KOPT-K1 (cell line): ENCODE measurements at regions not wholly inside any gene's neighbourhood (a gene's known extent, or its start where the extent isn't known, plus 50 kb on each side); places are given as distances from the start of the nearest gene placed in this dataset.
"Not testable (repeated sequence)": the region's sequence is repeated elsewhere in the genome, so short reads cannot be mapped to it uniquely, and the experiment has no call there.

Experiments
- H3K27ac ChIP-seq: fragments of 200-600 bp; sonication (generic); 2 replicates; pipeline ENCODE4 v1.5.1; 2016; ENCODE audit warnings: antibody characterized with exemption, mild to moderate bottlenecking, low read depth, low read length; ENCODE audit not compliant: poor library complexity, severe bottlenecking
- H3K36me3 ChIP-seq: fragments of 200-600 bp; sonication (generic); 2 replicates; pipeline ENCODE4 v1.5.1; 2017; ENCODE audit warnings: antibody characterized with exemption, mild to moderate bottlenecking, low read length, moderate library complexity; ENCODE audit not compliant: insufficient read depth
- H3K9me3 ChIP-seq: fragments of 200-600 bp; sonication (generic); 2 replicates; pipeline ENCODE4 v1.5.1; 2017; ENCODE audit warnings: antibody characterized with exemption, low read length, mild to moderate bottlenecking; ENCODE audit not compliant: insufficient read depth, poor library complexity, severe bottlenecking

DNA sequence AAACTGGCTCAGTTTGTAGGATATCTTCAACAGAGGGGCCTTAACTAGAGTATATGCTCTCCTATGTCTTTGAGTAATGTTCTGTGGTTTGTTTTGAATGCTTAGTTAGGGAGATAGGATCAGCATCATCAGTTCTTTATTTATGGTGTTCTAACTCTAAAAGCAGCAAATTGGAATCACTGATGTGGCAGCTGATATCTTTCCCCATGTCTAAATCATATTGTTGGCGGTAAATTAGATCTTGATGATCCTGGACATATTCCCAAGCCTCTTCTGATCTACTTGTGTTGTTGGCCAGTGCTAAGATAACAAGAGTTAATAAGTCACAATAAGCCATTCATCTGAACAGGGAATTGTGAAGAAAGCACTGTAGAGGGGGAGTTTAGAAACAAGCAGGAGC, 332.4 kb upstream of the DAB2 start:
- H3K27ac ChIP-seq, result no peak overlapping the region
- no peaks in the 10 kb centered on the region for H3K36me3 ChIP-seq
- H3K9me3 ChIP-seq, result no peaks in the 10 kb centered on the region

DNA sequence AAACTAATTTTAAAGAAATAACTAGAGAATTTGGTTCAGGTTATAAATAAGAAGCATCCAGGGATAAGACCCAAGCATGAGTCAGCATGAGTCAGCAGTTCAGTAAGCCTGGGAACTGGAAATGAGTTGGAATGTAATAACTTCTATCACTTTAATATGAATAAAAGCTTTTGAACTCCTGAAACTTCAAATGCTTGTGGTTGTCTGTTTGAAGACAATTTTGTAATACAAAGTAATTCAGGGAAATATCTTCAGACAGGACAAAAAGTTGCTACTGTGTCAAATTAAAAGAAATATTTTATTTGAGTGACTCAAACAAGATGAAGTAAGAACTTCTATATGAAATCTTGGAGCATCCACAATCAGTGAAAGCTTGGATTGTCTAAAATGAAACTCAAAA, 331.2 kb upstream of the DAB2 start:
- Histone ChIP-seq H3K9me3 (no peaks in the 10 kb centered on the region), H3K27ac (no peak overlapping the region), H3K36me3 (no peaks in the 10 kb centered on the region)

DNA sequence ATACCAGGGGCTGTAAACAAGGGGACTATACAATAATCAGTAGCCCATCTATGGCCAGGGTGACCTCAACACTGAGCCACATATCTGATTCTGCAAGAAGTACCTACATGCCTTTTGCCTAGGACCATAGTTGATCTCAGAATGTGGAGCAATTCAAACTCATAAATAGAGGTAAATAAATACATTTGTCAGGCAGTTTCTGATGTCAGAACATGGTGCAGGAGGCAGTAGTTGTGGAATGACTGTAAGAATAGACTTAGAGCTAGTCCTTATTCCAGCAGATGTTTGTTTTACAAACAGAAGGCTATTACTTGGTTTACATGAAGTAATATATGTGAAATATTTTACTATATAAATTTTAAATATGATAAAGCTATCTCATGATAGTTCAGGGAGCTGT, 330.7 kb upstream of the DAB2 start:
- H3K27ac ChIP-seq, result no peak overlapping the region
- no peaks in the 10 kb centered on the region for H3K9me3 ChIP-seq
- no peaks in the 10 kb centered on the region for H3K36me3 ChIP-seq

GRCh38 chr5:39753747-39754146, 329.0 kb upstream of the DAB2 start:
- H3K27ac ChIP-seq, H3K36me3 ChIP-seq, H3K9me3 ChIP-seq: not testable (repeated sequence)

DNA sequence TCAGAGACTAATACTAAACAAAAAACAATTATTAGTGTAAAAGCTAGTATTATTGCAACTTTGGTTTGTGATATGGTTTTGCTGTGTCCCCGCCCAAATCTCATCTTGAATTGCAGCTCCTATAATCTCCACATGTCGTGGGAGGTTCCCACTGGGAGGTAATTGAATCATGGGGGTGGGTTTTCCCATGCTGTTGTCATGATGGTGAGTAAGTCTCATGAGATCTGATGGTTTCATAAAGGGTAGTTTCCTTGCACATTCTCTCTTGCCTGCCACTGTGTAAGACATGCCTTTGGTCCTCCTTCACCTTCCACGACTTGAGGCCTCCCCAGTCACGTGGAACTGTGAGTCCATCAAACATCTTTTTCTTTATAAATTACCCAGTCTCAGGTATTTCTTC, 325.9 kb upstream of the DAB2 start:
- H3K36me3 ChIP-seq, result no peaks in the 10 kb centered on the region

DNA sequence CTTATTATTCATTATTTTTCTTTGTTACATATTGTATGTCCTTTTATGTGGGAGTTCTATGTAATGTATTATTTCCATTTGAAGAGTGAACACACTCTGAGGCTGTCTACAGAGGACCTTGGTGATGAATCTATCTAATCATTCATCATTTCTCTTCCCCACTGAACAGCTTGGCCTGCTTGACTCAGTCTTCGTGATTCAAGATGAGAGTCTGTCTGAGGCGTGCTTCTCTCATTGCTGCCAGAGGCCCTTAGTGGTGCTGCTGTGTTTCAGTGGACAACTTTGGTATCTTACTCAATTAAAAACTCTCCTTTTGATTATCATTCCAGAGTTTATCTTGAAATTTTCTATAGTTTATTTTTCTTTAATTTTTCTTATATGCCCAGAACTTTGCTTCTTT, 318.1 kb upstream of the DAB2 start:
- H3K9me3 ChIP-seq, result no peaks in the 10 kb centered on the region
- H3K36me3 ChIP-seq, result no peaks in the 10 kb centered on the region
- no peak overlapping the region for H3K27ac ChIP-seq

More for the DNA sequence above, 325.9 kb upstream of the DAB2 start:
- H3K9me3 ChIP-seq, result no peaks in the 10 kb centered on the region
- H3K27ac ChIP-seq, result no peak overlapping the region

DNA sequence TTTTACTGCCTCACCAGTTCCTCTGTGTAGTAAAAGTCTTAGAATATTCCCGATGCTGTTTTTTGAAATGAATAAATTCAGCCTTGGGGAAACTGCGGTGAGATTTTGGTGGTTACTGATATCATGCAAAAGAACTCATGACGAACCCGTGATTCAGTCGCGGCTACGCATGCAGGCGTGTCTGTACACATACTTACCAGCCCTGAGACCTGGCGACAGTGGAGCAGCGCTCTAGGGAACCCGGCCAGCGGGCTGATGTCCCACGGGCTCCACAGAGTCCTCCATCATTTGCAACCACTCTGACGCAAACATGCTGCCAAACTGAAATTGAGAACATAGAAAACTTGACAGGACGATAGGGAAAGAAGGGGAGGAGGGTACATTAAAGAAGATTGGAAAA, 315.6 kb upstream of the DAB2 start:
- Histone ChIP-seq H3K9me3 (no peaks in the 10 kb centered on the region), H3K36me3 (no peaks in the 10 kb centered on the region), H3K27ac (no peak overlapping the region)

GRCh38 chr5:39732166-39732565, 307.4 kb upstream of the DAB2 start:
- H3K9me3 ChIP-seq, result no peaks in the 10 kb centered on the region
- no peaks in the 10 kb centered on the region for H3K36me3 ChIP-seq

DNA sequence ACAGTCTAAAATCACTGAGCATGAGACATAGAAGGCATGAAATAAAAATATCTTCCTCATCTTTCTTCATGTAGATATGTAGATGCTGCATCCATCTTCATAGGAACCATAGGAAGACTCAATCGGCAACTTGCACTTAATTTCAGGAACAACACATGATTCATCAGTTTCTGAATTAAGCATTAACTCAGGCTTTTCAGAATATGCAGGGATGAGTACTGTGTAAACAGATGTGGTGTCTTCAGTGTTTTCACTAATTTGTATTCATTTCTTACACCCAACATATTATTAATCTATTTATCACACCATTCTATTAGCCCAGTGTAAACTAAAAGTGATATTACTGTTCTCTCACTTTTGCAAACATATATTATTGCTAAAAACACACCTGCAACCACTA, 305.9 kb upstream of the DAB2 start:
- Histone ChIP-seq H3K27ac (no peak overlapping the region), H3K9me3 (no peaks in the 10 kb centered on the region)

More at GRCh38 chr5:39732166-39732565, 307.4 kb upstream of the DAB2 start:
- H3K27ac ChIP-seq, result no peak overlapping the region

GRCh38 chr5:39730006-39730405, 305.2 kb upstream of the DAB2 start:
- Histone ChIP-seq H3K36me3 (no peaks in the 10 kb centered on the region), H3K9me3 (no peaks in the 10 kb centered on the region), H3K27ac (no peak overlapping the region)

More for the DNA sequence above, 305.9 kb upstream of the DAB2 start:
- H3K36me3 ChIP-seq, result no peaks in the 10 kb centered on the region

DNA sequence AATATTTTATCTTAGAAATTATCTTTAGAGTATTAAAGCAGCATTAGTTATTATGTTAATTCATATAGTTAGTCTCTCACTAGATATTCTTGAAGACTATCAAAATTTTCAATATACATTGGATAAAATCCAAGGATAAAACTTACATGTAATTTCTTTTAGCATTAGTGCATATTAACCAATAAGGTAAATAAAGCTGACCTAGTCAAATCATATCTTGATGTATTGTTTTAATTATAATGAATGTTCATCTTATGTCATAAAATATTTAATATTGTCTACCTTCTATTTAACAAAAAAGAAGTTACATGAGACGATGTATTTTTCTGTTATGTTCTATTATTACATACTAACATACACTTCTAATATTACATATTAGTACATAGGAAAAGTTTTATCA, 301.7 kb upstream of the DAB2 start:
- no peaks in the 10 kb centered on the region for H3K9me3 ChIP-seq
- H3K36me3 ChIP-seq, result no peaks in the 10 kb centered on the region
- H3K27ac ChIP-seq, result no peak overlapping the region

DNA sequence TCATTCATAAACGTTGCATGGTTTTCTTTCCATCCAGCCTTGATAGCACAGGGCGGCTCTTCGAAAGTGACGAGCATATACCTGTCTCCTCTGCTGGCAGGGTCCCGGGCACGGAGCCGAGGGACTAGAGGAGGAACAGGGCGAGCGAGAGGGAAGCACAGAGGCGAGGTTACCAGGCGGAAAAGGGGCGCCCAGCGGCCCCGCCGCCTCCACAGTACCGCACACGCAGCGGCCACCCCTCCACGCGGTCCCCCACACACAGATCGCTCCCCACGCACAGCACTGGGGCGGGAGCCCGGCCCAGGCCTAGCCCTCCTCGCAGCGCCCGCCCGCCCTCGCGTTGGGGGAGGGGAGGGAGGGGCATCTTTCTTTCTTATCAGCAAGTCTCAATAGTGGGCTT, 296.6 kb upstream of the DAB2 start:
- Histone ChIP-seq H3K27ac (no peak overlapping the region), H3K36me3 (no peaks in the 10 kb centered on the region)

GRCh38 chr5:39720136-39720535, 295.4 kb upstream of the DAB2 start:
- no peaks in the 10 kb centered on the region for H3K9me3 ChIP-seq
- no peak overlapping the region for H3K27ac ChIP-seq
- no peaks in the 10 kb centered on the region for H3K36me3 ChIP-seq

More for the DNA sequence above, 296.6 kb upstream of the DAB2 start:
- no peaks in the 10 kb centered on the region for H3K9me3 ChIP-seq

- H3K9me3 ChIP-seq, result no peaks in the 10 kb centered on the region
- no peaks in the 10 kb centered on the region for H3K36me3 ChIP-seq
- H3K27ac ChIP-seq, result no peak overlapping the region
These were observed 292.6 kb upstream of the DAB2 start for GRCh38 chr5:39717176-39717897.

DNA sequence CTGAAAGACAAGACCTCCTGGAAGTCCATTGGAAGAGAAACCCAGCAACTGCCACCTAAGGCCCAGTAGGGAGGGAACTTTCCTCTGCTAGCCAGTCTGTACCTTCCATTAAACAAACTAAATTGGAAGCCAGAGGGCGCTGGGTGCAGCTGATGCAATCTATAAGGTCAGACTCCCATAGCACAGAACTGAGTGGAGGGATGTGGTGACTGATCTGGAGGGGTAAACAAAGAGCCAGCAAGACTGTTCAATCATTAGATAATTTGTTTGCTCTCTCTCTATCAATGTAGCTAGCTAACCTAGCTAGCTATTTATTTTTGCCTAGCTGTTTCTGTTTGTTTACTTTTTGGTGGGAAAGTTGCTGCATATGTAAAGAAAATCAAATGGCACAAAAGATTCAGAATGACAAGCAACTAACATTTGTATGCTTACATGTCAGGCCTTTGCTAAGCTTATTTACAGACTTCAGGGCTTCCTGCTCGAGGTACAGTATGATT, 291.8 kb upstream of the DAB2 start:
- no peaks in the 10 kb centered on the region for H3K9me3 ChIP-seq
- no peak overlapping the region for H3K27ac ChIP-seq
- H3K36me3 ChIP-seq, result no peaks in the 10 kb centered on the region

DNA sequence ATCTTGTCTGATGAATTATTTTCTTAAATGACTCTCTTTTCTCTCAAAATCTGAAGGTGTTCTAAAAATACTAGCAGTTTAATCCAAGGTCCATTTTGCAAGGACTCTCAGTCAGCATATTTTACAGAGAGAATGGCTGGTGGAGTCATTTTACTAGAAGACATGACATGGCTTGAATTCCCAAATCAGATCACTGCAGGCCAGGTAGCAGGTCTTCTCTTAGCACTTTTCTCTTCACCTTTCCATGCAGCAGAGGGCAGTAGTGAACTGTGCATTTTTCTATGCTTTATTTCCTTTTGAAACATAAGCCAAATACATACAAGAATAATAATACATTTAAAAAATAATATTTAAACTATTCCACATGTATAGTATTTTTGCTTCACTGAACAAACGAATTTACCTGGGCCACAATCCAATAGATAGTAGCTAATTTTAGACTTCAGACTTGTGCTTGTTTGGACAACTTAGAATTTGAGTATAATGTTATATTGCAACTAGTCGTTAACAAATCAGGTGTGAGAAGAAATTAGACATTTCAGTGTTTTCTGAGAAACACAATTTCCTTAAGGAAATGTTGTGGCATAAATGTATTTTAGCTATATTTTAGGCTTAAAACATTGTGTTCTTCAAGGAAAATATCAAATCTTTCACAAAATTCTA, 289.4 kb upstream of the DAB2 start:
- Histone ChIP-seq H3K9me3 (no peaks in the 10 kb centered on the region), H3K27ac (no peak overlapping the region), H3K36me3 (no peaks in the 10 kb centered on the region)
